Activated CD4-positive, CD25-positive, alpha-beta regulatory T cell treated with anti-CD3 and anti-CD28 coated beads, Interleukin-2, amount 50 U/mL, for 24 hours (primary cell): ENCODE measurements at regions not wholly inside any gene's neighbourhood (a gene's known extent, or its start where the extent isn't known, plus 50 kb on each side); places are given as distances from the start of the nearest gene placed in this dataset.
"Not testable (repeated sequence)": the region's sequence is repeated elsewhere in the genome, so short reads cannot be mapped to it uniquely, and the experiment has no call there.

Experiments used
- ATAC-seq, 2 donors: fragments of 150-1000 bp; cut with Tn5 transposase; one replicate each; pipeline ENCODE4 v1.10.0; 2021; ENCODE audit warnings: mild to moderate bottlenecking in 1 of 2, moderate library complexity in 1 of 2

- peak in 1 of 2 donors; percentile 44 for ATAC-seq
Measured at GRCh38 chr3:112736805-112737566, 96.0 kb upstream of the CCDC80 start.

GRCh38 chr3:112736386-112736785 is 95.4 kb upstream of the CCDC80 start:
- no peak for ATAC-seq

- no peak for ATAC-seq
Measured at GRCh38 chr3:112735926-112736325, 95.0 kb upstream of the CCDC80 start.

GRCh38 chr3:112734736-112735350 is 93.9 kb upstream of the CCDC80 start:
- ATAC-seq: peak; percentile 45 to 58

- ATAC-seq: peak; percentile 46 to 56
Measured at GRCh38 chr3:112734171-112734570, 93.2 kb upstream of the CCDC80 start.

- ATAC-seq: no peak
Measured at GRCh38 chr3:112730210-112730609, 89.3 kb upstream of the CCDC80 start.

GRCh38 chr3:112721231-112721630 is 80.3 kb upstream of the CCDC80 start:
- no peak for ATAC-seq

- ATAC-seq: no peak
Measured at GRCh38 chr3:112718967-112719366, 78.0 kb upstream of the CCDC80 start.

- no peak for ATAC-seq
Measured at GRCh38 chr3:112718516-112718915, 77.6 kb upstream of the CCDC80 start.

- ATAC-seq: no peak
Measured at GRCh38 chr3:112709911-112710310, 69.0 kb upstream of the CCDC80 start.

GRCh38 chr3:112699436-112699978 is 58.6 kb upstream of the CCDC80 start:
- no peak for ATAC-seq

- not testable (repeated sequence) for ATAC-seq
Measured at GRCh38 chr3:112698442-112698841, 57.5 kb upstream of the CCDC80 start.

GRCh38 chr3:112696244-112696643 is 55.3 kb upstream of the CCDC80 start:
- ATAC-seq: not testable (repeated sequence)

- not testable (repeated sequence) for ATAC-seq
Measured at GRCh38 chr3:112695377-112696108, 54.6 kb upstream of the CCDC80 start.

- not testable (repeated sequence) for ATAC-seq
Measured at GRCh38 chr3:112694906-112695305, 54.0 kb upstream of the CCDC80 start.

- no peak for ATAC-seq
Measured at GRCh38 chr3:112693186-112693585, 52.2 kb upstream of the CCDC80 start.
